Glutamatergic neuron (in vitro differentiated cells): ENCODE measurements at regions not wholly inside any gene's neighbourhood (a gene's known extent, or its start where the extent isn't known, plus 50 kb on each side); places are given as distances from the start of the nearest gene placed in this dataset.

Experiments
- DNase-seq: peaks from one replicate; pipeline ENCODE4 v3.0.0; 2022
- H3K27ac Mint-ChIP-seq: one replicate; pipeline ENCODE4 v1.8.0; 2020; ENCODE audit warnings: mild to moderate bottlenecking, mixed read lengths, inconsistent platforms; ENCODE audit not compliant: unreplicated experiment
- H3K27me3 Mint-ChIP-seq: one replicate; pipeline ENCODE4 v1.8.0; 2020; ENCODE audit warnings: mild to moderate bottlenecking, moderate library complexity, mixed read lengths, inconsistent platforms; ENCODE audit not compliant: unreplicated experiment
- H3K36me3 Mint-ChIP-seq: one replicate; pipeline ENCODE4 v1.8.0; 2020; ENCODE audit warnings: mild to moderate bottlenecking, mixed read lengths, inconsistent platforms; ENCODE audit not compliant: unreplicated experiment
- H3K4me1 Mint-ChIP-seq: one replicate; pipeline ENCODE4 v1.8.0; 2020; ENCODE audit warnings: mild to moderate bottlenecking, low read depth, mixed read lengths, inconsistent platforms; ENCODE audit not compliant: unreplicated experiment
- H3K4me3 Mint-ChIP-seq: one replicate; pipeline ENCODE4 v1.8.0; 2020; ENCODE audit warnings: mild to moderate bottlenecking, mixed read lengths, inconsistent platforms; ENCODE audit not compliant: unreplicated experiment
- H3K9me3 Mint-ChIP-seq: one replicate; pipeline ENCODE4 v1.8.0; 2020; ENCODE audit warnings: mild to moderate bottlenecking, moderate library complexity, mixed read lengths, inconsistent platforms; ENCODE audit not compliant: unreplicated experiment
- CTCF ChIP-seq: fragments of 200-600 bp; sonication (generic); IDR thresholded peaks from one replicate; pipeline ENCODE4 v1.5.0; 2021; ENCODE audit not compliant: partially characterized antibody, unreplicated experiment

GRCh38 chr5:110177729-110178128, 488.0 kb downstream of the MAN2A1 start:
- H3K27ac Mint-ChIP-seq, result no peak overlapping the region
- no peak for DNase-seq
- H3K36me3 Mint-ChIP-seq, result no peaks in the 10 kb centered on the region
- no peak overlapping the region for H3K4me3 Mint-ChIP-seq
- peaks cover 4% of the 10 kb centered on the region for H3K4me1 Mint-ChIP-seq
- H3K9me3 Mint-ChIP-seq, result no peaks in the 10 kb centered on the region
- H3K27me3 Mint-ChIP-seq, result peaks cover 2% of the 10 kb centered on the region
- TF ChIP-seq CTCF, result no peak

GRCh38 chr5:110179321-110179720, 489.6 kb downstream of the MAN2A1 start:
- no peak for DNase-seq
- Mint-ChIP-seq H3K27me3 (no peaks in the 10 kb centered on the region), H3K4me3 (no peak overlapping the region), H3K36me3 (peaks cover 5% of the 10 kb centered on the region), H3K27ac (no peak overlapping the region), H3K9me3 (no peaks in the 10 kb centered on the region), H3K4me1 (peaks cover 4% of the 10 kb centered on the region)
- no peak for TF ChIP-seq CTCF

DNA sequence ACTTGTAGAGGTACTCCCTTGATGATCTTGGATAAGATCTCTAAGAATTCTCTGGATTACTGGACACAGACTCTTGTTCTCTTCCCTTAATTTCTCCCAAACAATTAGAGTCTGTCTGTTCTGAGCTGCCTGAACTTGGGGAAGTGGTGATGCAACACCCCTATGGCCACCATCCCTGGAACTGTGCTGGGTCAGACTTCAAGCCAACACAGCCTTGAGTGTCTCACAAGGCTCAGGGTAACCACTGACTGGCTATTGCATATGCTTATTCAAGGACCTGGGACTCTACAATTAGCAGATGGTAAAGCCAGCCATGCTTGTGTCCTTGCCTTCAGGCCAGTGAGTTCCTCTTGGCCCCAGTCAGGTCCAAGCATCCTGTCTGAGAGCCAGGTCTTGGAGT, 504.5 kb downstream of the MAN2A1 start:
- Mint-ChIP-seq H3K4me1 (no peaks in the 10 kb centered on the region), H3K27ac (no peak overlapping the region), H3K4me3 (no peak overlapping the region), H3K9me3 (no peaks in the 10 kb centered on the region), H3K27me3 (no peaks in the 10 kb centered on the region), H3K36me3 (no peaks in the 10 kb centered on the region)
- no peak for TF ChIP-seq CTCF
- DNase-seq, result no peak

GRCh38 chr5:110195288-110195687, 505.6 kb downstream of the MAN2A1 start:
- DNase-seq, result no peak
- H3K27me3 Mint-ChIP-seq, result no peaks in the 10 kb centered on the region
- H3K27ac Mint-ChIP-seq, result no peak overlapping the region
- H3K4me3 Mint-ChIP-seq, result no peak overlapping the region
- H3K9me3 Mint-ChIP-seq, result no peaks in the 10 kb centered on the region
- no peaks in the 10 kb centered on the region for H3K36me3 Mint-ChIP-seq
- no peak for TF ChIP-seq CTCF
- H3K4me1 Mint-ChIP-seq, result no peaks in the 10 kb centered on the region

DNA sequence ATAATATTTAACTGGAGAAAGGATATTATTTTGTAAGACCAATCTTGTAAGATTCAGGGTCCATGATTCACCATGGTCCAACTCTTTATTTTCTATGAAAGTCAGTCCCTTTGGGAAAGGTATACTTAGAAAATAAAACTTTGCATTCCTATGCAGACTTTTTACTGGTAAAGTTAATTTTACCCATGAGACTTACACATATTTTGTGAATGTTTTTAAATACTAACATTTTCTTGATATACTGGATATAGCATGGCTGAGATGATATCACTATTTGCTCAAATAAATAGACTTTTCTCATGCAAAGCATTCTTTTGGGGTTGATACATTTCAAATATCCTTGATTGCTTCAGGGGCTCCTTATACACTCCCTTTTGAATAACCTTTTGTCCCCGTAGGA, 512.1 kb downstream of the MAN2A1 start:
- DNase-seq, result no peak
- no peaks in the 10 kb centered on the region for H3K9me3 Mint-ChIP-seq
- no peaks in the 10 kb centered on the region for H3K27me3 Mint-ChIP-seq
- H3K4me3 Mint-ChIP-seq, result no peak overlapping the region
- H3K4me1 Mint-ChIP-seq, result no peaks in the 10 kb centered on the region
- no peak for TF ChIP-seq CTCF
- H3K36me3 Mint-ChIP-seq, result no peaks in the 10 kb centered on the region
- H3K27ac Mint-ChIP-seq, result no peak overlapping the region
